Endothelial cell of umbilical vein (primary cell): ENCODE measurements at regions not wholly inside any gene's neighbourhood (a gene's known extent, or its start where the extent isn't known, plus 50 kb on each side); places are given as distances from the start of the nearest gene placed in this dataset.

Experiments used
- BruUV-seq: library from RNA; stranded (reverse); fragments of 400-500 nt; replicated peaks from 2 replicates; lab custom pipeline; 2021; lab: Mats Ljungman, UMichigan
- CTCF ChIA-PET: fragments of 300-600, 350-600 bp; sonication (Branson Sonifier 250); formaldehyde crosslinking; loops from one replicate; lab custom pipeline; 2021; ENCODE audit warnings: antibody characterized with exemption, inconsistent platforms; lab: Charles Lee
- POLR2A ChIA-PET: fragments of 300-600, 350-600 bp; sonication (Branson Sonifier 250); formaldehyde crosslinking; loops from one replicate; lab custom pipeline; 2021; ENCODE audit warnings: antibody characterized with exemption, inconsistent platforms; lab: Charles Lee
- DNase-seq: peaks from one replicate; pipeline ENCODE4 v3.0.0-alpha.2; 2011; ENCODE audit warnings: low read depth, low spot score
- FAIRE-seq: peaks from 2 replicates; lab custom pipeline; 2011; peaks lifted over from hg19 to GRCh38; lab: Jason Lieb, UNC
- H2AFZ ChIP-seq: 2 replicates; pipeline ENCODE4 v1.6.0; 2012; ENCODE audit warnings: low read depth, low read length, control low read depth, inconsistent platforms
- H3K27ac ChIP-seq: 2 replicates; pipeline ENCODE4 v1.5.1; 2011; ENCODE audit warnings: low read depth, mild to moderate bottlenecking, control low read depth, low read length, moderate library complexity; ENCODE audit not compliant: insufficient read depth
- H3K27me3 ChIP-seq, 2 experiments: 2 replicates each; pipeline versions ENCODE4 v1.6.0 to v1.6.1; 2011; ENCODE audit warnings: low read length in 2 of 2, mixed read lengths in 1 of 2; ENCODE audit not compliant: control insufficient read depth in 2 of 2, insufficient read depth in 2 of 2
- H3K36me3 ChIP-seq, 2 experiments: 2 replicates in 1 of 2; 3 replicates in 1 of 2; pipeline ENCODE4 v1.5.1; 2011; ENCODE audit warnings: low read length in 2 of 2, mild to moderate bottlenecking in 1 of 2, moderate library complexity in 1 of 2; ENCODE audit not compliant: control insufficient read depth in 2 of 2, insufficient read depth in 2 of 2; ENCODE audit errors: extremely low read depth in 1 of 2
- H3K4me1 ChIP-seq: 3 replicates; pipeline ENCODE4 v1.5.1; 2011; ENCODE audit warnings: mild to moderate bottlenecking, low read length; ENCODE audit not compliant: control insufficient read depth, insufficient read depth; ENCODE audit errors: extremely low read depth
- H3K4me2 ChIP-seq: 2 replicates; pipeline ENCODE4 v1.6.1; 2011; ENCODE audit warnings: low read length, control low read depth, mixed read lengths; ENCODE audit not compliant: insufficient read depth
- H3K4me3 ChIP-seq, 3 experiments: fragments of 200-600 bp in 1 of 3; sonication (generic), shearing (Covaris generic) in 1 of 3; replicated peaks in 1 of 3; 2 replicates each; pipeline ENCODE4 v1.5.1; 2011 to 2016; ENCODE audit warnings: control low read depth in 3 of 3, low read length in 3 of 3, mild to moderate bottlenecking in 2 of 3, inconsistent platforms in 1 of 3, low read depth in 1 of 3, moderate library complexity in 1 of 3; ENCODE audit not compliant: insufficient read depth in 1 of 3
- H3K79me2 ChIP-seq: 2 replicates; pipeline ENCODE4 v1.6.0; 2012; ENCODE audit warnings: low read length, inconsistent platforms; ENCODE audit not compliant: control insufficient read depth, insufficient read depth
- H3K9ac ChIP-seq: replicated peaks from 2 replicates; pipeline ENCODE3; 2011; ENCODE audit warnings: low read length, control low read depth; ENCODE audit not compliant: insufficient read depth; ENCODE audit errors: extremely low read depth
- H3K9me1 ChIP-seq: replicated peaks from 3 replicates; pipeline ENCODE4 v1.6.0; 2011; ENCODE audit warnings: mild to moderate bottlenecking, low read length; ENCODE audit not compliant: control insufficient read depth, insufficient read depth; ENCODE audit errors: extremely low read depth
- H3K9me3 ChIP-seq: replicated peaks from 2 replicates; pipeline ENCODE4 v1.5.1; 2012; ENCODE audit warnings: low read length, inconsistent platforms; ENCODE audit not compliant: control insufficient read depth, insufficient read depth
- H4K20me1 ChIP-seq: replicated peaks from 2 replicates; pipeline ENCODE3; 2011; ENCODE audit warnings: mild to moderate bottlenecking, low read length; ENCODE audit not compliant: control insufficient read depth, insufficient read depth; ENCODE audit errors: extremely low read depth
- CTCF ChIP-seq, 2 donors: IDR thresholded peaks; 1 replicate in 1 of 2; 2 replicates in 1 of 2; pipeline ENCODE4 v1.5.1; 2011; ENCODE audit warnings: low read length in 2 of 2, mild to moderate bottlenecking in 2 of 2, moderate library complexity in 2 of 2, control low read depth in 1 of 2, inconsistent platforms in 1 of 2, low read depth in 1 of 2; ENCODE audit not compliant: insufficient read depth in 1 of 2; ENCODE audit errors: extremely low read depth in 1 of 2
- EZH2 ChIP-seq: IDR thresholded peaks from 2 replicates; pipeline ENCODE4 v1.6.1; 2012; ENCODE audit warnings: borderline replicate concordance, low read depth, mild to moderate bottlenecking, moderate library complexity, low read length, inconsistent platforms; ENCODE audit not compliant: severe bottlenecking
- FOS ChIP-seq: IDR thresholded peaks from 2 replicates; pipeline ENCODE4 v1.6.1; 2011; ENCODE audit warnings: mild to moderate bottlenecking, low read length, moderate library complexity, borderline replicate concordance; ENCODE audit not compliant: insufficient read depth
- GATA2 ChIP-seq: IDR thresholded peaks from 2 replicates; pipeline ENCODE4 v1.7.0; 2011; ENCODE audit warnings: low read depth, mild to moderate bottlenecking, moderate library complexity, mixed read lengths, low read length; ENCODE audit not compliant: insufficient read length, insufficient read depth
- JUN ChIP-seq: IDR thresholded peaks from 2 replicates; pipeline ENCODE4 v1.6.1; 2011; ENCODE audit warnings: borderline replicate concordance, low read depth; ENCODE audit not compliant: insufficient read length, insufficient read depth
- MAX ChIP-seq: IDR thresholded peaks from 2 replicates; pipeline ENCODE4 v1.6.1; 2011; ENCODE audit not compliant: insufficient read depth, insufficient read length
- MYC ChIP-seq: IDR thresholded peaks from one replicate; pipeline ENCODE4 v1.6.1; 2011; ENCODE audit warnings: mild to moderate bottlenecking, low read depth, low read length
- POLR2A ChIP-seq: IDR thresholded peaks from 2 replicates; pipeline ENCODE4 v1.6.1; 2012; ENCODE audit warnings: low read depth, mild to moderate bottlenecking, control low read depth, low read length
- POLR2AphosphoS5 ChIP-seq: IDR thresholded peaks from 2 replicates; pipeline ENCODE4 v1.6.1; 2012; ENCODE audit warnings: low read depth, mild to moderate bottlenecking, control low read depth, low read length, moderate library complexity; ENCODE audit not compliant: insufficient read depth
- dilution Hi-C: fragments of 300-500 bp; cut with MboI; formaldehyde crosslinking; loops from one replicate; pipeline ENCODE4 v1.15.0; 2019; ENCODE audit warnings: low sequenced_read_pairs; ENCODE audit not compliant: extremely low pct_ligation_motif_present
- intact Hi-C: fragments of 100-400 bp; cut with micrococcal nuclease; formaldehyde crosslinking; loops from one replicate; pipeline ENCODE4 v1.10.0; 2022

GRCh38 chrX:146160443-146161203 lies 343.0 kb downstream of the SLITRK2 start:
- H3K79me2 ChIP-seq = no peaks in the 10 kb centered on the region
- no peaks in the 10 kb centered on the region for H3K27me3 ChIP-seq
- H3K4me1 ChIP-seq = no peaks in the 10 kb centered on the region
- no peak overlapping the region for H3K4me2 ChIP-seq
- POLR2A ChIA-PET = no interaction called here
- no peak overlapping the region for H3K27ac ChIP-seq
- no peaks in the 10 kb centered on the region for H4K20me1 ChIP-seq
- H3K36me3 ChIP-seq = no peaks in the 10 kb centered on the region
- intact Hi-C loops (no loop called here), dilution Hi-C loops (no loop called here)
- CTCF ChIA-PET = no interaction called here
- no peaks in the 10 kb centered on the region for H3K9me1 ChIP-seq
- no peak overlapping the region for H2AFZ ChIP-seq
- no peak for TF ChIP-seq JUN
- TF ChIP-seq POLR2A = no peak
- no peak for TF ChIP-seq POLR2AphosphoS5
- no peak for TF ChIP-seq EZH2
- no peaks in the 10 kb centered on the region for H3K9me3 ChIP-seq
- H3K4me3 ChIP-seq = no peak overlapping the region
- no peak for FAIRE-seq
- H3K9ac ChIP-seq = no peak overlapping the region
- DNase-seq = no peak
- no TSS peak for BruUV-seq

- FAIRE-seq (no peak), DNase-seq (no peak)
- CTCF ChIA-PET = no interaction called here
- H3K4me2 ChIP-seq = no peak overlapping the region
- H3K9ac ChIP-seq = no peak overlapping the region
- no peaks in the 10 kb centered on the region for H3K27me3 ChIP-seq
- H3K36me3 ChIP-seq = no peaks in the 10 kb centered on the region
- no peaks in the 10 kb centered on the region for H3K4me1 ChIP-seq
- no peaks in the 10 kb centered on the region for H3K9me3 ChIP-seq
- POLR2A ChIA-PET = no interaction called here
- TF ChIP-seq GATA2 (no peak), MAX (no peak), JUN (no peak), FOS (no peak), POLR2AphosphoS5 (no peak), EZH2 (no peak), MYC (no peak), CTCF (IDR thresholded peaks at IDR 0.05; ENCODE audit: extremely low read depth in 1 of 2, insufficient read depth in 1 of 2, low read depth in 1 of 2, low read length in 2 of 2) (no peak), POLR2A (no peak)
- no TSS peak for BruUV-seq
- H3K9me1 ChIP-seq = no peaks in the 10 kb centered on the region
- H2AFZ ChIP-seq = no peak overlapping the region
- dilution Hi-C loops (no loop called here), intact Hi-C loops (no loop called here)
- H3K4me3 ChIP-seq = no peak overlapping the region
- no peak overlapping the region for H3K27ac ChIP-seq
- H3K79me2 ChIP-seq = no peaks in the 10 kb centered on the region
- H4K20me1 ChIP-seq = no peaks in the 10 kb centered on the region
These were observed 356.1 kb downstream of the SLITRK2 start for GRCh38 chrX:146173742-146174141.
